Lung (tissue), 11 donors: ENCODE measurements at regions not wholly inside any gene's neighbourhood (a gene's known extent, or its start where the extent isn't known, plus 50 kb on each side); places are given as distances from the start of the nearest gene placed in this dataset.

Experiments used
- ATAC-seq: fragments of 200-7000 bp; cut with Tn5 transposase; one replicate; pipeline ENCODE4 v1.9.1; 2020; ENCODE audit warnings: moderate number of reproducible peaks; ENCODE audit not compliant: insufficient read depth, low FRiP score
- DNase-seq, 3 donors: peaks; one replicate each; pipeline ENCODE4 v3.0.0-alpha.2; 2013 to 2017
- H3K27ac ChIP-seq, 2 donors: one replicate each; pipeline ENCODE4 v1.5.1; 2013; ENCODE audit warnings: mild to moderate bottlenecking in 2 of 2, moderate library complexity in 2 of 2, control low read depth in 1 of 2, inconsistent platforms in 1 of 2, low read depth in 1 of 2, low read length in 1 of 2
- H3K27me3 ChIP-seq, 3 donors: one replicate each; pipeline ENCODE4 v1.5.1; 2013; ENCODE audit warnings: low read length in 2 of 3; ENCODE audit not compliant: control insufficient read depth in 3 of 3, insufficient read depth in 3 of 3
- H3K36me3 ChIP-seq, 4 donors: one replicate each; pipeline ENCODE4 v1.5.1; 2013; ENCODE audit warnings: low read length in 4 of 4, mild to moderate bottlenecking in 1 of 4, moderate library complexity in 1 of 4; ENCODE audit not compliant: control insufficient read depth in 4 of 4, insufficient read depth in 4 of 4
- H3K4me1 ChIP-seq, 5 donors: one replicate each; pipeline ENCODE4 v1.5.1; 2013; ENCODE audit warnings: low read length in 5 of 5, mild to moderate bottlenecking in 2 of 5, moderate library complexity in 1 of 5; ENCODE audit not compliant: control insufficient read depth in 5 of 5, insufficient read depth in 5 of 5
- H3K4me3 ChIP-seq: one replicate; pipeline ENCODE4 v1.5.1; 2013; ENCODE audit warnings: mild to moderate bottlenecking, control low read depth, moderate library complexity
- H3K9ac ChIP-seq, 2 donors: one replicate each; pipeline ENCODE4 v1.5.1; 2013; ENCODE audit warnings: low read length in 2 of 2, control low read depth in 1 of 2; ENCODE audit not compliant: insufficient read depth in 1 of 2
- H3K9me3 ChIP-seq, 4 donors: one replicate each; pipeline ENCODE4 v1.5.1; 2013; ENCODE audit warnings: low read length in 3 of 4, mild to moderate bottlenecking in 1 of 4, moderate library complexity in 1 of 4; ENCODE audit not compliant: control insufficient read depth in 4 of 4, insufficient read depth in 3 of 4
- WGBS, 2 donors: extraction: QIAGEN DNeasy Blood & Tissue Kit; methylation state at CpG; one replicate each; pipeline ENCODE4 v1.1.7; 2013; 5-methylcytosine and 5-hydroxymethylcytosine counted together
- TF ChIP-seq, protein P1 (sequence below): IDR thresholded peaks from 2 replicates; pipeline ENCODE4 v1.5.1; 2012; ENCODE audit warnings: mild to moderate bottlenecking; ENCODE audit errors: control extremely low read depth, extremely low read depth
- donor health status: control.
- donor health status: control.
- donor health status: Bipolar disorder and iron deficiency.
- donor health status: healthy.
- donor health status: DM: yes; HTN: yes; CAD: no.

GRCh38 chr18:78573773-78574172 lies 405.8 kb upstream of the SALL3 start:
- ATAC-seq = no peak
- Histone ChIP-seq H3K36me3 (no peaks in the 10 kb centered on the region), H3K4me1 (no peaks in the 10 kb centered on the region)

DNA sequence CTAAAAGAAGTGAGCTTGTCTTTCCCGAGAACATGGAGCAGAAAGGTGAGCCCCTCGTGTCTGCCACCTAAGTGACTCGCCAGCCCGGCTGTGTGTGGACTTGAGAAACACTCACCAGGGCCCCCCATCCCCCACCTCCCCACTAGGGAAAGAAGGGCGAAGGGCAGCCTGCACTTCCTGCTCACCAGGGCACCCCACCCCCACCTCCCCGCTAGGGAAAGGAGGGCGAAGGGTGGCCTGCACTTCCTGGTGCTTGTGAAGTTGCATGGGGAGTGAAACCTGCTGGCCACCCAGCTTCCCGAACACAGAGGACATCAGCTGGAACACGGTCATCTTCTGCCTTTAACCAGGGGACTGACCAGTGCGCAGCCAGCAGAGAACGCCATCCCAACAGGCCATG lies 402.7 kb upstream of the SALL3 start:
- no peak overlapping the region for H3K4me3 ChIP-seq
- H3K27ac ChIP-seq = no peak overlapping the region
- no peaks in the 10 kb centered on the region for H3K27me3 ChIP-seq
- no peaks in the 10 kb centered on the region for H3K36me3 ChIP-seq
- no peak overlapping the region for H3K9ac ChIP-seq
- ATAC-seq = no peak
- WGBS, 2 donors = 89 to 90% methylated on average over 11 of the region's 11 CpGs
- no peaks in the 10 kb centered on the region for H3K4me1 ChIP-seq
- H3K9me3 ChIP-seq = peaks cover 0 to 15% (median 9%) of the 10 kb centered on the region in 4 donors
- TF ChIP-seq, protein P1, sequence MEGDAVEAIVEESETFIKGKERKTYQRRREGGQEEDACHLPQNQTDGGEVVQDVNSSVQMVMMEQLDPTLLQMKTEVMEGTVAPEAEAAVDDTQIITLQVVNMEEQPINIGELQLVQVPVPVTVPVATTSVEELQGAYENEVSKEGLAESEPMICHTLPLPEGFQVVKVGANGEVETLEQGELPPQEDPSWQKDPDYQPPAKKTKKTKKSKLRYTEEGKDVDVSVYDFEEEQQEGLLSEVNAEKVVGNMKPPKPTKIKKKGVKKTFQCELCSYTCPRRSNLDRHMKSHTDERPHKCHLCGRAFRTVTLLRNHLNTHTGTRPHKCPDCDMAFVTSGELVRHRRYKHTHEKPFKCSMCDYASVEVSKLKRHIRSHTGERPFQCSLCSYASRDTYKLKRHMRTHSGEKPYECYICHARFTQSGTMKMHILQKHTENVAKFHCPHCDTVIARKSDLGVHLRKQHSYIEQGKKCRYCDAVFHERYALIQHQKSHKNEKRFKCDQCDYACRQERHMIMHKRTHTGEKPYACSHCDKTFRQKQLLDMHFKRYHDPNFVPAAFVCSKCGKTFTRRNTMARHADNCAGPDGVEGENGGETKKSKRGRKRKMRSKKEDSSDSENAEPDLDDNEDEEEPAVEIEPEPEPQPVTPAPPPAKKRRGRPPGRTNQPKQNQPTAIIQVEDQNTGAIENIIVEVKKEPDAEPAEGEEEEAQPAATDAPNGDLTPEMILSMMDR = no peak
- DNase-seq = no peak

More at GRCh38 chr18:78573773-78574172, 405.8 kb upstream of the SALL3 start:
- Histone ChIP-seq H3K9me3 (peaks cover 0 to 18% (median 9%) of the 10 kb centered on the region in 4 donors), H3K27me3 (no peaks in the 10 kb centered on the region), H3K9ac (no peak overlapping the region), H3K4me3 (no peak overlapping the region), H3K27ac (no peak overlapping the region)
- TF ChIP-seq, protein P1 = no peak
- DNase-seq = no peak

GRCh38 chr18:78579449-78579848 lies 400.2 kb upstream of the SALL3 start:
- WGBS, 2 donors = 60 to 74% methylated on average over 4 of the region's 4 CpGs
- no peak overlapping the region for H3K9ac ChIP-seq
- H3K36me3 ChIP-seq = no peaks in the 10 kb centered on the region
- no peak overlapping the region for H3K4me3 ChIP-seq
- TF ChIP-seq, protein P1 = no peak
- no peak for DNase-seq
- peaks cover 0 to 6% (median 1%) of the 10 kb centered on the region in 4 donors for H3K9me3 ChIP-seq
- H3K27ac ChIP-seq = no peak overlapping the region
- no peaks in the 10 kb centered on the region for H3K4me1 ChIP-seq
- no peak for ATAC-seq
- H3K27me3 ChIP-seq = no peaks in the 10 kb centered on the region

DNA sequence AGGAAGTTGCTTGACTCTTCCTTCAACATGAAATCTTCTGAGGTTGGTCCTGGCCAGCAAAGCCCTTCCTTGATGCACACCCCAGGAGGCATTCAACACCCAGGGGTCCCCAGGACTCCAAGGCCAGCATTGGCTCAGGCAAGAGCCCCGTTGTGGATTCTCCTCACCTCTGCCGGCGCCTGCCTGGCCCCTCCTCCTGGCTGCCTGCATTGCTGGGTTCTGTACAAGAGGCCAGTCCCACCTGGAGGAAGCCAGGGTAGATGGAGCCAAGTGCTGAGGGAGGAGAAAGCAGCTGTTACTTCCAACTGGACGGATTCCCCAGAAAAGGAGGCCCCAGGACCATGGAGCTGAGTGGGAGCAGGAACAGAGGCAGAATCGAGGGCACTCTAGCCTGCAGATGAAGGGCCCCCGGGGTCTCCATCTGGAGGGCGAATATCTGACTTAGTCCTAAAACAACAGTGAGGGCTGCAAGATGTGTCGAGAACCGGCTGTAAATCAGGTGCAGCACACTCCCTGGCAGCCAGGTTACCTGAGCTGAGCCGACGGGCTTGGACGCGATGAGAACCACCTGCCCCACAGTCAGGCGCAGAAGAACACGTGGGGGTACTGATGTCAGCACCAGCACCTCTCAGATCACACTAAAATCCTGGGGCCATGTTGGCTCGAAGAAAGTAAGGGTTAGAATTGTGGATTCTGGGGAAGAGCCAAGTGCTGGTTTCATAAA lies 399.6 kb upstream of the SALL3 start:
- Histone ChIP-seq H3K9me3 (peaks cover 0 to 6% (median 0%) of the 10 kb centered on the region in 4 donors), H3K4me3 (no peak overlapping the region), H3K4me1 (no peaks in the 10 kb centered on the region), H3K27ac (no peak overlapping the region), H3K27me3 (no peaks in the 10 kb centered on the region), H3K36me3 (no peaks in the 10 kb centered on the region), H3K9ac (no peak overlapping the region)
- TF ChIP-seq, protein P1 = no peak
- WGBS, 2 donors = 87 to 88% methylated on average over 16 of the region's 16 CpGs
- DNase-seq (no peak), ATAC-seq (no peak)
